ENCODE measurements at regions not wholly inside any gene's neighbourhood (a gene's known extent, or its start where the extent isn't known, plus 50 kb on each side); places are given as distances from the start of the nearest gene placed in this dataset.

- TF ChIP-seq CTCF (conservative IDR thresholded peaks at IDR 0.05; ENCODE audit: low read length) (no peak), EZH2phosphoT487 (IDR thresholded peaks at IDR 0.05; ENCODE audit: borderline replicate concordance, low read depth, low read length) (no peak)
These were observed 365.1 kb upstream of the PRR16 start for GRCh38 chr5:120098902-120099535.

All from OCI-LY7 (cell line).